HG03565 (cell line): ENCODE measurements at regions not wholly inside any gene's neighbourhood (a gene's known extent, or its start where the extent isn't known, plus 50 kb on each side); places are given as distances from the start of the nearest gene placed in this dataset.
"Not testable (repeated sequence)": the region's sequence is repeated elsewhere in the genome, so short reads cannot be mapped to it uniquely, and the experiment has no call there.

ENCODE experiments used
- ATAC-seq: cut with Tn5 transposase; IDR thresholded peaks from one replicate; pipeline ENCODE4 v1.9.1; 2021; ENCODE audit warnings: mild to moderate bottlenecking, moderate library complexity; ENCODE audit not compliant: unreplicated experiment

DNA sequence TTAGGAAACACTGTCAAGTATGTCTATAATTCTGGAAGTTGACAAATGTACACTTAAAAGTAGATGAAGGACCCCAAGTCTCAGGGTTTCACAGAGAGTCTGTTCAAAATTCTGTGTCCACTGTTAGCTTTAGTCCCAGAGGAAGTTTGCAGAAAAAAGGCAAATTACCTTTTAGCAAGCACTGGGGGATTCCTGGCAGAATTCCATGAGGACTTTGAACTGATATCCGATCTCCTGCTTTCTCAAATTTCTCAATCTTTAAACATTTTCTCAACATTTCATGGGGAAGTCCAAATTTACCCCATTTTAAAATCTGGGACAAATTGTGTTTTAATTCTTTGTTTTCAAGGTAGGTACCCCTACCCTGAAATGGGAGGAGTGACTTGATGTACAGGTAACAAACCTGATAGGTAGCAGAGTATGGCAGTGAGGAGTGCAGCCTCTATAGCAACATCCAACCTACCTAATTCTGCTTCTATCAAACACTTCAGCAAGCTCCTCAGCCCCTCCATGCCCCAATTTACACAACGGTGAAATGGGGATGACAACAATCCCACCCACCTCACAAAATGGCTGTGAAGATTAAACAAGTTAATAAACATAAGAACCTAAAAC, 344.9 kb downstream of the OMA1 start:
- no peak for ATAC-seq

DNA sequence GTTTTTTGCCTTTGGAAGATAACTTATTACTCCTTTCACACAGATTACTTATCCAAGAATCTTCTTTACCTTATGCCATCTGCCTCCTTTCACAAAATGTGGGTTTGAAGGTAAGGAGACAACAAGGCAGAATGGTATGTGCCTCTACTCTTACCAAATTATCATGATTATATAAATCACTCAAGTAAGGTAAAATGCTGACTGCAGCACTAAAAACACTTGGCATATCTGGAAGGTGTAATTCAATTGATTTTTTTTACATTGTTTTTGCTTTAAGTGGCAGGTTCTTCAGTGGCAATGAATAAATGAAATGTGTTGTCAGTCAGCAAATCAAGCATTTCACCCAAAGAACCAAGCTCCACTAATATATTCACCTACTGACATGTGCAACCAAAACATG, 346.1 kb downstream of the OMA1 start:
- ATAC-seq = no peak

DNA sequence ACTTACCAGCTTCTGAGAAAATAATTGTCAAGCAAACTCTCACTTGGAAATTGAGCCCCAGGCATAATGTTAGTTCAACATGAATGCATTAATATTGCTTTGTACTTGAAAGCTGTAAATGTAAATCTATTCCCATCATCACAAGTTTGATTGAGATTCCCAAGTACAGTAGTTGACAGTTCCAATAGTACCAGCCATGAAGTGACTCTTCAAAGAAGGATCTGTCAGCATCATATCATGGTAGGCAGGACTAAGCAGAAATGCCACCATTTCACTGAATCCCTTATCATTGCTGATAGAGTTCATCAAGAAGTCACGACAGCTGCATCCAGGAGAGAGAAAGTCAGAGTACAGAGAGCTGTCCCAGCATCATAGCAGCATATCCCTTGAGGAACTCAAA, 348.7 kb downstream of the OMA1 start:
- no peak for ATAC-seq

DNA sequence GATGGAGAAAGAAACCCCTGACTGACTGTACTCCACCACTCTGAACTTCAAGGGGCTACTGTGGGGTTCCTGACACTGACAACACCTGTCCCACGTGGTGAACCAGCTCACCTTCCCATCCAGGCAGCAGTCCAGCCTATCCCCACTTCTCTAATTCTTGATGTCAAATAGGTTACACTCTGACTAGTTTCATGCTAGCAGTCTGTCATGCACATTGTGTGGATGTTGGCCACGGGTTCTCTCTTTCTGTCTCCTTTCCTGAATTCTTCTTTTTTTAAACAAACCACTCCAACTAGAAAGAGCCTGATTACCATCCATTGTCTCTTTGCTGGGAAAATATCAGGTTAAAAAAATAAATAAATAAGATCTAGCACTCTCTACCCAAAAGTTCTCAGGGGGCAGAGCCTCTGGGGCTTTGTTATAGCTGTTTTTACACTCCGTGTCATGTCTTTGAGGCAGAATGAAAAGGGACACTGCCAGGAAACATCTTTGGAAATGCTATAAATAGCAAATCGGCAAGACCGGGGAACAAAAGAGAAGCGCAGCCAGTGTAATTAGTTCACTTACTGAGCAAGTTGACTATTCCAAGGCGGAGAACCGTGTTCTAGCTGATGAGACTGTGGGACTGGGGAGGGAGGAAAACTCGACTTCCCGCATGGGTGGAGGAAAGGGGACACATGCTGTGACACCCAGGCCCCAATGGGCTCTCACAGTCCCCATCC, 356.1 kb downstream of the OMA1 start:
- ATAC-seq = no peak

DNA sequence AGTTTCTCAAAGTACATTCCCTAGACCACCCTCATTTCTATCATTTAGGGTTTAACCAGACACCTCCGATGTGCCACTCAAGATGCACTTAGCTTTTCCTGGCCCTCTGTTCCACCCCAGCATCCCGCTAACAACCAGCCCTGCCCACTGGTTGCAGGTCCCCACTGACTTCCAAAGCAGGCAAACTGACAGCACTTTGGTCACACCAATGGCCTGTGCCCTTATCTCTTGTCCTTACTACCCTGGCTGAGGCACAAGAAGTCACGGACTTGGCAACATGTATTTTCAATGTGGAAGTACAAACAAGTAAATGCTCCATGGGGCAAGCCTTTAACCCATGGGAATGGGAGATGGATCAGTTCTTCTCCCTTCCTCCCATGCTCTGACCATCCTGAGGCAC, 357.1 kb downstream of the OMA1 start:
- no peak for ATAC-seq

GRCh38 chr1:58183286-58183685, 363.2 kb downstream of the OMA1 start:
- ATAC-seq = no peak

DNA sequence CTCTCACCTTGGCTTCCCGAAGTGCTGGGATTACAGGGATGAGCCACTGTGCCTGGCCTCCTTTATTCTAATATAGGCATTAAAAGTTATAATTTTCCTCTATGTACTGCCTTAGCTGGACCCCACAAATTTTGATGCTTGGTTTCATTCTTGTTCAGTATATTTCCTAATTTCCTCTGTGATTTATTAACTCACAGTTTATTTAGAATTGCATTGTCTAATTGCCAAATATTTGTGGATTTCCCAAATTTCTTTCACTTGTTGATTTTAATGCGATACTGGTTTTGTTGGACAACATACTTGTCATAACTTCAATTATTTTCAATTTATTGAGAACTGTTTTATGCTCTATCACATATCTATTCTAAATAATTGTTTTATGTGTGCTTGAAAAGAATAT, 366.0 kb downstream of the OMA1 start:
- no peak for ATAC-seq

DNA sequence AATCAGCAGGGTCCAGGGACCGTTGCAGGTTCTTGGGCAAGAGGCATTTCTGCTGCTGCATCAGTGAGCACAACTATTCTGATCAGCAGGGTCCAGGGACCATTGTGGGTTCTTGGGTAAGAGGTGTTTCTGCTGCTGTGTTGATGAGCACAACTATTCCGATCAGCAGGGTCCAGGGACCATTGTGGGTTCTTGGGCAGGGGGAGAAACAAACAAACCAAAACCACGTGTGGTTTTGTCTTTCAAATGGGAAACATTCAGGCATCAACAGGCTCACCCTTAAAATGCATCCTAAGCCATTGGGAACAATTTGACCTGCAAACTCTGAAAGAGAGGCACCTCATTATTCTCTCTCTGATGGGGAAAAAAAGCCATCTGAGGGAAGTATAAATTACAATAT, 377.4 kb downstream of the OMA1 start:
- not testable (repeated sequence) for ATAC-seq

- ATAC-seq = not testable (repeated sequence)
Observed at GRCh38 chr1:58167131-58167530, 379.4 kb downstream of the OMA1 start.

DNA sequence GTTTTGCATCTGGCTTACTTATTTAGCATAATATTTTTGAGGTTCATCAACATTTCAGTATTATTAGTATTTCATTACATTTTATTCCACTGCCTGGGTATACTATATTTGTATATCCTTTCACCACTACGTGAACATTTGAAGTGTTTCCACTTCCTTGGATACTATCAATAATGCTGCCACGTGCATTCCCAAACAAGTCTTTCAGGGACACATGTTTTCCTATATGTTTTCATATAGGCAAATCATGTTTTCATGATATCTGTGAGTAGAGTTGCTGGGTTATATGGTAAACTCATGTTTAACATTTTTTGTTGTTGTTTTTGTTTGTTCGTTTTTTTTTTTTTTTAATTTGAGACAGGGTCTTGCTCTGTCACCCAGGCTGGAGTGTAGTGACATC, 380.1 kb downstream of the OMA1 start:
- ATAC-seq = no peak

DNA sequence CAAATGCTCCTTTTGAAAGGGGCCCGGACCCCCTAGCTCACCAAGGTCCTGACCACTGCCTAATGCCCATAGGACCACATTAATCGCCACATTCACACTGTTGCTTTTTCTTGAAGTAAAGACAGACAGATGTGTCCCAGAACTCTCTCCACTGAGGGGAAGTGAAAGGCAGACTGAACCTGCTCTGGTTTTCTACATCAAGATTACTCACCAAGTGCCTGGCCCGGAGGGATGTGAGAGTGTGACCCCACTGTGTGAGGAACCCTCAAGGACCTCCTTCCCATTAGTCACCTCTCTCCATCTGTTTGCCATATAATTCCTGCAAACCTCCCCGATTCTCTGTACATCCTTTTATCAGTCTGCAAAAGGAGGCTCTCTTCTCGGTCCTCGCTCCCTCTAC, 381.5 kb downstream of the OMA1 start:
- no peak for ATAC-seq

DNA sequence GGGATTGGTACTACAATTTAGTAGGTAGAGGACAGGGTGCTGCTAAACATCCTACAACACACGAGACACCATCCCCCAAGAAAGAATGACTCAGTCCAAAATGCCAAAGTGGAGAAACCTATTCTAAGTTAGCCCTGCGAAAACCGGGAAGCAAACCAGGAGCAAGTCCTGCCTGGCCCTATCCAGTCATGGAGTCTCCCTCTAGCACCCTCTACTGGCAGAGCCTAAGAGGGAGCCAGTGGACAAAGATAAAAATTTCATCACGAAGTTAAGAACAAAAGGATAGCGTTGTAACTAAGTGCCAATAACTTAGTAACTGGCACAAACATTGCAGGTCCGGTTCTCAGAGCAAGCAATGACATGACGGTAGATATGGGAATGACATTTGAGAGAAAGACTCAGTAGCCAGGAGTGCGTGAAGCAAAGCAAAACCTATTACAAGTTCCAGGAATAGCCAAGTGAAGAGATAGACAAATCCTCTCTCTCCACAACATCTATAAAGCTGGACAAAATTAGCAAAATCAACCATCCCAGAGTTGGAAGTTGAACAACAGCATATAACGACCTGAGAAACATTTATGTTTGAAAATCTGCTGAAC, 383.5 kb downstream of the OMA1 start:
- ATAC-seq = no peak

DNA sequence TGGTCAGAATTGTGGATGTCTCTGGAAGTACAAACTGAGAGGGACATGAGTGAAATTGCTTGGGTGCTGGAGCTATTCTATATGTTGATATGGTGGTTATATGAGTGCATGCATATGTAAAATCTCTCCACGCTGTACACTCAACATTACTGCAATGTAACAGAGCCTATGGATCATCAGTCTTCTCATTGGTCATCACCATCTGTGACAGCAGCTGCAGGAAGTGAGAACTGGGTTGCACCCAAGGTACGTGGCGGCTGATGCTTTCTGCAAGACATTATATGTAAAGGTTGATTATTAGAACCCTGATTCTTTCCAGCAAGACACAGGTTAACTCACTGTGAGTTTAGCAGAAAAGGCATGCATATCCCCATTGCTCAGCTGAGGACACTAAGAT, 387.1 kb downstream of the OMA1 start:
- ATAC-seq = no peak

DNA sequence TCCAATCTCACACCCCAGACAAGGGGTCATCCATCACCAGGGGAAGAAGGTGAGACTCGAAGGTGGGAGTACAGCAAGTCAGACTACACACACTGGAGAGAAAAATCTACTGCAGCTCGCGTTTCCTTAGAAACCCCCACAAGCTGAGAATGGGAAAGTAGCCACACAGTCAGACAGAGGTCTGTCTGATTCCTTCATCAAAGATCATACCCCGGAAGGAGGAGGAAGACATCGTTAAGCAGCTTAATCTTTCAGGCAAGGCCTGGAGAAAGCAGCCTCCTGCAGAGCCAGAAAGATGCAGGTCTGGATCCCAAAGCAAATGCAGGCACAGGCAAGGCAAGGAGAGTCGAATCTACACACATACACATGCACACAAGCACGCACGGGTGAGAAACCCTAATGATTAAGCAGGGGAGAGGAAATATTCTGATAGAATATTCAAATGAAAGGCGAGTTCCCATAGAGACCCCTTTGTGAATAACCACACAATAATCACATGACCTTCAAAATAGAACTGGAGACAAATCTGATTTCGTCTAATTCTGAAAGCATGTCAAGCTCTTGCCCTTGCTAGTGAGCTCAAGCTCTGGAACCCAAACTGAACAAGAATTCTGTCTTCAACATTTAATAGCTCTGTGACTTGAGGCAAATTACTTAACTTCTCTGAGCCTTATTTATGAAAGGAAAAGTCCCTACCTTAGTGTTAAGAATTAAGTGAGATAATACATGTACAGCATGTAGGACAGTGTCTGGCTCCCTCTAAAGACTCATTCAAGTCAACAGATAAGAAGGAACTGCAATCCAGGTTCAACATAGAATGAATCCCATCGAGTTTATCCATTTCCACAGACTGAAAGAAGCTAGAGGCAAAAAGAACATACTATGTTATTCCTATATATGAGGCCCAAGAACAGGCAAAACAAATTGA, 387.8 kb downstream of the OMA1 start:
- ATAC-seq = no peak

- ATAC-seq = no peak
Observed at GRCh38 chr1:58158016-58158415, 388.5 kb downstream of the OMA1 start.

- ATAC-seq = no peak
Observed at GRCh38 chr1:58157256-58157655, 389.3 kb downstream of the OMA1 start.

- ATAC-seq = no peak
Observed at GRCh38 chr1:58156831-58157230, 389.7 kb downstream of the OMA1 start.

GRCh38 chr1:58156124-58156468, 390.4 kb downstream of the OMA1 start:
- no peak for ATAC-seq

DNA sequence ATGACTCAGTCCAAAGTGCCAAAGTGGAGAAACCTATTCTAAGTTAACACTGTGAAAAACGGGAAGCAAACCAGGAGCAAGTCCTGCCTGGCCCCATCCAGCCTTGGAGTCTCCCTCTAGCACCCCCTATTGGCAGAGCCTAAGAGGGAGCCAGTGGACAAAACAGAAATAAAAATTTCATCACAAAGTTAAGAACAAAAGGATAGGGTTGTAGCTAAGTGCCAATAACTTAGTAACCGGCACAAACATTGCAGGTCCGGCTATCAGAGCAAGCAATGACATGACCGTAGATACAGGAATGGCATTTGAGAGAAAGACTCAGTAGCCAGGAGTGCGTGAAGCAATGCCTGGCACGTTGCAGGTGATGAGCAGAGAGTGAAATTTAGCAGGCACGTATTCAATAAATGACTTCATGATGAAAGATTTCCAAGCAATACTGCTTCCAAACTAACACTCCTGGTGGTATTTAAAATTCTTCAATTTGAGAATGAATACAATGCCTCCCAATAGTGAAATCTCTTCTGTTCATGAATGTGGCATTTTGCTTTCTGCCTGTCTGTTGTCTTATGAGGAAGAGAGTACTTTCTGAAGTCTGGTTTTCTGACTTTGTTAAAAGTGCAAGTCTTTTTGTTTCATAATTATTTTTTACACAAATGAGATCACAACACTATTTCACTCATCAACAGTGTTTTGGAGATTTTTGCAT, 391.0 kb downstream of the OMA1 start:
- no peak for ATAC-seq

GRCh38 chr1:58154256-58154655, 392.3 kb downstream of the OMA1 start:
- no peak for ATAC-seq

DNA sequence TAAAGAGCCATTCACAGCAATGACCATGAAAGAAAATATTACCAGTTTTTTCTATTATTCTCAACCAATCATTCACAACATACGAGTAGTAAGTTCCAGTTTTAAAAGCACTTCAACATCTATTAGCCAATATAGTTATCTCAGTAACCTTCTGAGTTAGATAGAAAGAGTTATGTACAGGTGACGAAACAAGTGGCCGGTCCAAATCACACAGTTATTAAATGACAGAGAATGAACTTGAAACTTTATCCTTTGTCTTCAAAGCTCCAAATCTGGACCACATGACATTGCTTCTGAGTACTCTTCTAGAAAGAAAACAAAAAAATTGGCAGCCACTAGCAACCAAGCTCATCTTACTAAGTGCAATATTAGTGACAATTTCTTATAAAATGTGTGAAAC, 393.8 kb downstream of the OMA1 start:
- no peak for ATAC-seq
